COLO829 (cell line): ENCODE measurements at regions not wholly inside any gene's neighbourhood (a gene's known extent, or its start where the extent isn't known, plus 50 kb on each side); places are given as distances from the start of the nearest gene placed in this dataset.

Experiments
- DNase-seq: peaks from one replicate; pipeline ENCODE4 v3.0.0; 2012; ENCODE audit warnings: low spot score

- no peak for DNase-seq
Measured at GRCh38 chr11:81026032-81026431, 1585.2 kb upstream of the TENM4 start.

- DNase-seq = no peak
Measured at GRCh38 chr11:81022057-81022456, 1581.2 kb upstream of the TENM4 start.

DNA sequence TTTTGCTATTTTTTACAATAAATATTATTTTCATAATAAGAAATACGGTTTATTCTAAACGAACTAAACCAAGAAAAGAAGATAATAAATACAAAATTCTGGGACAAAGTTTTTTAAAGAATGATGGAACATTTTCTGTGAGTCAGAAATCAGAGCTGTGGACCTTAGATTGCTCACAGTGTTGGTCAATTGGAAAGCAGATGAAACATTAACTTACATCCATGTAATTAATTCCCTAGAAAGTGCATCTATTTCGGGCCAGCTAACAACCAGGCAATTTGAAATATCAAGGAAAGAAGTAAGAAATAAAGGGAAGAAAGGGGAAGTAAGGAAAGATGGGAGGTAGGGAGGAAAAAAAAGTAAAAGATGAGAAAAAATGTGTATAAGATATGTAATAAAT lies 1569.8 kb upstream of the TENM4 start:
- DNase-seq = no peak

- no peak for DNase-seq
Measured at GRCh38 chr11:81007046-81007445, 1566.2 kb upstream of the TENM4 start.

GRCh38 chr11:81005595-81005994 lies 1564.8 kb upstream of the TENM4 start:
- DNase-seq = peak; percentile 7

DNA sequence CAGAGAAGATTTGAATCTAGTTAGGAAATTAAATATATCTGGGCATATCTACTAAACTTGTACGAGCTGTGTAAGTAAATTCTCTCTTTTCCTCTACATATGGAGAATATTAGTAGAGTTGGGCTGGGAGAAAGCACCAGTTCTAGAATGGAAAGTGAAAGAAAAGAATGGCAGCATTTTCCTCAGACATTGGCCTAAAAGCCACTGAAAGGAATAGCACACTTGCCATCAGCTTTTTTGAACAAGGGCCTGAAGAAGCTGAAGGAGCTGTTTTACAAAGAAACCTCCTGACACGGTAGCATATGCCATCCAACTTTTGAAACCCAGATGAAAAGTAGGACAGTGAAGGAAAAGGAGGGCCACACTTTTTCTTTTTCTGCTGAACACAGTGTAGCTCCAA lies 1563.7 kb upstream of the TENM4 start:
- DNase-seq = no peak

GRCh38 chr11:81002374-81002773 lies 1561.5 kb upstream of the TENM4 start:
- DNase-seq = no peak

DNA sequence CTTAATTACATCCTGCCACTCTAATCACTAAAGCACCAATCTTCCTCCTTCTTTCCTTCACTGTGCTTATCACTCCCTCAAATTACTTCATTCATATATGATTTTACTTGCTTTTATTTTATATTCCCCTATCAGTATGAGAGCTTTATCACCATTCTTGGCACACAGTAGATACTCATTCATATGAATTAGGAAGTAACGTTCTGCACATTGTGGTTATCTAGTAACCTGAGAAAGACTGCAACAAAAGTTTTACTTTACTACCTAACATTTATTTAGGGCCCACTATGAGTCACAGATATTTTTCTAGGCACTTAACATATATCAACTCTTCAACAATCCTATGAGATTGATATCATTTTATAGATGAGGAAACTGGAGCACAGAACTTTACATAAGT lies 1559.9 kb upstream of the TENM4 start:
- no peak for DNase-seq

DNA sequence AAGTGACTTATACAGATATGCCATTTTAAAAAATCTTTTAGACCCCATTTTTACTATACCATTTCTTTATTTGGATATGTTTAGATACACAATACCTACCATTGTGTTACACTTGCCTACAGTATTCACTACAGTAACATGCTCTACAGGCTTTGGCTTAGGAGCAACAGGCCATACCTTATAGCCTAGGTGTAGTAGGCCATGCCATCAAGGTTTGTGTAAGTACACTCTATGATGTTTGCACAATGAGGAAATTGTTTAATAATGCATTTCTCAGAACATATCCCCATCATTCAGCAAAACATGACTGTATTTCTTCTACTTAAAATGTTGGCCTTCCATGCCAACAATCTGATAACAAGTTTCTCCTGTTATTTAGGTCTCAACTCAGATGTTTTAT lies 1559.5 kb upstream of the TENM4 start:
- no peak for DNase-seq

GRCh38 chr11:80995523-80995922 lies 1554.7 kb upstream of the TENM4 start:
- no peak for DNase-seq

DNA sequence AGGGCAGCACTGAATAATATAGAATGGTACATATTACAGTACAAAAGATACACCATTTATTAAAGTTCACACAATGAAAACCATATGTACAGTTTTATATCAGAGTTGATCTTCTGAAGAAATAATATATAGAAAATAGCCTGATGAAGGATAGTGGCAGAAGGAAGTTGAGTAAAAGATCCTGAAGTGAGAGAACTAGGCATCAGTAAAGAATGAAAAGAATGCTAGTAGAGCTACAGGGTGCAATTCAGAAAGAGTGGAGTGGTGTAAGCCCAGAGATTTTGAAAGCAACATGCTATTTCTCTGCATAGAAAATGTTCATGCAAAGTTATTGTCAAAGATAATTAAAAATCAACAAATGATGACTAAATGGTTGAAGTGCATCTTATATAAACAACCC lies 1552.7 kb upstream of the TENM4 start:
- no peak for DNase-seq

GRCh38 chr11:80990885-80991284 lies 1550.1 kb upstream of the TENM4 start:
- DNase-seq = no peak

GRCh38 chr11:80987171-80987570 lies 1546.3 kb upstream of the TENM4 start:
- no peak for DNase-seq

DNA sequence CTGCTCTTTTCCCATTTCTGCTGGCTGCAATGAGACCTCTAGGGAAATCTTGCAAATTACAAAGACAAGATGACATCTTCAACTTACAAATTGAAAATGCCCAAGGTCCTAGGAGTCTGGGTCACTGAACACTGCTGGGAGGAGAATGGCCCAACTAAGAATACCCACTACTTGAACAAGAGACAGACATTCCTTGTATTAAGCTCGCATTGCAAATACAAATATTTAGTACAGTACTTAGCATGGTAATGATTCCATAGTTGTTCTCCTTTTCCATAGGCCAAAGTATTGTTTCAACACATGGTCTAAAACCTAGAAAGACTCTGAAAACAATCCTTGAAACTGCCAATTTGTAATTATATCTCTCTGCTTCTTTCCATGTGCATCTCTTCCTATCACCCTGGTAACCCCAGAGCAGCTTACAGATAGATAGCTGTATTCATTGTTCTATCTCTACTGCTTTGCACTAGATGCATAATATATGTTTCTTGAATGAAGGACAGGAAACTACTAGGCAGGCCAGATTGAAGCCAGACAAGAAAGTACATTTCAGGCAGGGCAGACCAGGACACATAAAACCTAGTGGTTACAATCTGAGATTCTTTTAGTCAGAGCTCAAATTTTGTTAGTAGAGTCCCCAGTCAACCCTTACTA lies 1545.7 kb upstream of the TENM4 start:
- no peak for DNase-seq

DNA sequence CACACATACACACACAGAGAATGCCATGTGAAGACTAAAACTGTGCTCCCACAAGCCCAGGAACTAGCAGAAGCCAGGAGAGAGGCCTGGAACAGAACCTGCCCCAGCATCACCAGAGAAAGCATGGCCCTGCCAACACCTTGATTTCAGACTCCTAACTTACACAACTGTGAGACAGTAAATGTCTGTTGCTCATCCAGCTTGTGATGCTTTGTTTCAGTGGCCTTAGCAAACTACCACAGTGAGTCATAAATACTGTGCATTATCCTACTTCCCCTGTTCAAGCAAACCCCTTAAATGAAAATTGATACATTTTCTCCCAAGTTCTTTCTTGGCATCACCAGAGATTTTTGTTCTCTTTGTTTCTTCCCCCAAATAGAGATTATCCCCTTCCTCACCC lies 1539.4 kb upstream of the TENM4 start:
- no peak for DNase-seq

DNA sequence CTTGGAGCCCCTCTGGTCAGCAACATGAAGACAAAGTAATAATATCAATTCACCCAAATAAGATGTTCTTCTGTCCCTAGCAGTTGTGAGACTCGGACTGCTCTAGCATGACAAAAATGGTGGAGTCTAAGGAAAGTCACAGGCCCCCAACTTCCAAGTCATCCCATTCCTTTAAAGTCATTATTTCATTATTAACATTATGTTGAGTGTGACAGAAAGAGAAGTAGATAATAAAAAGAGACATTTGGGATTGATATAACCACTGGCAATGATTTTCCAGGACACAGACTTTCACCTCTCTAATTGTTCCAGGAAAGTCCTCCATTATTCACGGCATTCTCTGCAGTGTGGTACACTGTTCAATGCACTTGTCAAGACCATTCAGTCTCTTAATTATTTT lies 1533.0 kb upstream of the TENM4 start:
- DNase-seq = no peak

- no peak for DNase-seq
Measured at GRCh38 chr11:80970037-80970436, 1529.2 kb upstream of the TENM4 start.

GRCh38 chr11:80967649-80968048 lies 1526.8 kb upstream of the TENM4 start:
- DNase-seq = no peak

DNA sequence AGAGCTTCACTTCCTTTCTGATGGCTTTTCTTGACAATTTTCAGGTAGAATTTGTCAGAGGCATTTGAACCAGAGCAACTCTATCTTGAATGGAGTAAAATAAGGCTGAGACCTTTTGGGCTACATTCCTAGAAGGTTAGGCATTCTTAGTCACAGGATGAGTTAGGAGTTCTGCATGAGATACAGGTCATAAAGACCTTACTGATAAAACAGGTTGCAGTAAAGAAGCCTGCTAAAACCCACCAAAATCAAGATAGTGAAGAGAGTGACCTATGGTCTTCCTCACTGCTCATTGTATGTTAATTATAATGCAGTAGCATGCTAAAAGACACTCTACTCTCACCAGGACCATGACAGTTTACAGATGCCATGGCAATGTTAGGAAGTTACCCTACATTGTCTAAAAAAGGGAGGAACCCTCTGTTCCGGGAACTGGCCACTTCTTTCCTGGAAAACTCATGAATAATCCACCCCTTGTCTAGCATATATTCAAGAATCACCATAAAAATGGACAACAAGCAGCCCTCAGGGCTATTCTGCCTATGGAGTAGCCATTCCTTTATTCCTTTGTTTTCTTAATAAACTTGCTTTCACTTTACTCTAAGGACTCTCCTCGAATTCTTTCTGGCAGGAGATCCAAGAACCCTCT lies 1519.7 kb upstream of the TENM4 start:
- DNase-seq = no peak

- DNase-seq = no peak
Measured at GRCh38 chr11:80959751-80960150, 1518.9 kb upstream of the TENM4 start.

DNA sequence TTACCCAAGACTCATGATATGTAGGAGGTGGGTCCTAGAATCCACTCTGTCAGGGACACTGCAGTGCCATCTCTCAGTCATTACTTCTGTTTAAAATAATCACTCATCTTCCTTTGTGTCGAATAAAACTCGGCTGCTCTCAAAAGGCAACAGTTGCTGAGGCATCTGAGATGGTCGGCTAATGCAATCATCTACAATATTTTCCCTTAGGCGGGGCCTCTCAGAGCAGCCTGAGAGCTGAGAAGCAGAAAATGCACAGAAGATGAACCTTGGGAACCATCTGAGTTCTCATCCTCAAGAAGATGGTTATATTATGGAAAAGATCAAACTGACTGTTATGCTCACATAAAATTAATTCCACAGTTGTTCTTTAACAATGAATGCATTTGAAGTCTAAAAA lies 1518.2 kb upstream of the TENM4 start:
- no peak for DNase-seq

- no peak for DNase-seq
Measured at GRCh38 chr11:80958361-80958760, 1517.5 kb upstream of the TENM4 start.

GRCh38 chr11:80955588-80955987 lies 1514.8 kb upstream of the TENM4 start:
- DNase-seq = no peak

DNA sequence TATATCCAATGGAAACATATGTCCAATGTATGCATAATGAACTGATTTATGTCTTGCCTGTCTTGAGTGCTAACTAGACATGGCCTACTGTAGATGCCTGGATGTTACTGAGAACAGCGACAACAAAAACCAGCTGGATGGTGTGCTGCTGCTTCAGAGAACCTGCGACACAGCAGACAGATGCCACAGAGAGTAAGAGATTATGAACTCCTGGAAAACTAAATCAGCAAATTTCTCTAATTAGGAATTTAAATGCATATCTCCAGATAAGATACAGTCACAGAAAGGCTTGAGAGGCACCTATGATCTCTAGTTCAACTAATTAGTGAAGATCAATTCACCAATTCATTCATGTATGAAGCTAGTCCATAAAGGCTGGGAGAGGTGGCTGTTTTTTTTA lies 1508.0 kb upstream of the TENM4 start:
- no peak for DNase-seq
